HG03354 (cell line): ENCODE measurements at regions not wholly inside any gene's neighbourhood (a gene's known extent, or its start where the extent isn't known, plus 50 kb on each side); places are given as distances from the start of the nearest gene placed in this dataset.
"Not testable (repeated sequence)": the region's sequence is repeated elsewhere in the genome, so short reads cannot be mapped to it uniquely, and the experiment has no call there.

Source experiments
- ATAC-seq: cut with Tn5 transposase; IDR thresholded peaks from one replicate; pipeline ENCODE4 v1.9.1; 2021; ENCODE audit warnings: mild to moderate bottlenecking; ENCODE audit not compliant: unreplicated experiment, poor library complexity, severe bottlenecking

DNA sequence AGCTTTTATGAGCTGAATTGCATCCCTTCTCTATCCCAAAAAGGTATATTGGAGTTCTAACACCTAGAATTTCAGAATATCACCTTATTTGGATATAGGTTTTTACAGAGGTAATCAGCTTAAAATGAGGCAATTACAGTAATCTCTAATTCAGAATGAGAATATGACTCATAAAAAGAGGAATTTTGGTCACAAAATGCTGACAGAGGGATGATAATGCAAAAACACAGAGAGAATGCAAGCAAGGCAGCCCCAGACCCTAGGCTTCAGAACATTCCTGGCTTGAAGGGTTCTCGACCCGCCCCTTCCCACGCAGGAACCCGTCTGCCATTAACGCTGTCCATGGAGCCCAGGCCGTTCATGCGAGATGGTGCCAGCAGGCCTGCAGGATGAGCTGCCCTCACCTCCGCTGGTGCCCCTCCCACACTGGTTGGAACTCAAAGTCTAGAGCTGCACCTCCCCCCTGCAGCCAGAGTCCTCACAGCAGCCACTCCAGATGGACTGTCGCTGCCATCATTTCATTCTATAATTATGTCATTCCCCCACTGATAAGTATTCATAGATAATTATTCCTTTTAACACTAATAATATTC lies 1173.4 kb upstream of the ACO1 start:
- peak; percentile 87 for ATAC-seq

DNA sequence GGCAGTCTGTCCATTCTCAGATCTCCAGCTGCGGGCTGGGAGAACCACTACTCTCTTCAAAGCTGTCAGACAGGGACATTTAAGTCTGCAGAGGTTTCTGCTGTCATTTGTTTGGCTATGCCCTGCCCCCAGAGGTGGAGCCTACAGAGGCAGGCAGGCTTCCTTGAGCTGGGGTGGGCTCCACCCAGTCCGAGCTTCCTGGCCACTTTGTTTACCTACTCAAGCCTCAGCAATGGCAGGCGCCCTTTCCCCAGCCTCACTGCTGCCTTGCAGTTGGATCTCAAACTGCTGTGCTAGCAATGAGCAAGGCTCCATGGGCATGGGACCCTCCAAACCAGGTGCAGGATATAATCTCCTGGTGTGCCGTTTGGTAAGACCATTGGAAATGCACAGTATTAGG lies 1154.5 kb upstream of the ACO1 start:
- not testable (repeated sequence) for ATAC-seq

DNA sequence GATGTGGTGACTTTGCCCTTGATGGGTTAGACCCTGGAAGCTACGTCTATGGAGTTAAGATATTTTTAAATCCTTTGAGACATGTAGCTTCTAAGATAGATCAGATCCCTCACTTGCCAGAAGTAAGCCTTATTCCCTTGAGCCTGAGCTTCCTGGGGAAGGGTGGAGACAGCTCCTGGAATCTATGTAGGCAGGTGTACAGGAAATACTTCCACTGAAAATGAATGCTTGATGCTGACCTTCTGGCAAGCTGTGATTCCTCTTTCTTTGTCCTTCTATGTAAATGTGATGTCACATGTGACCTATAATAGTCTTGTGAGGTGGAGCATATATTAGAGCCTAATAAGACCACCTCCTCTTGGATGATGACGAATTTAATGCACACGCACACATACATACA lies 1152.0 kb upstream of the ACO1 start:
- no peak for ATAC-seq

DNA sequence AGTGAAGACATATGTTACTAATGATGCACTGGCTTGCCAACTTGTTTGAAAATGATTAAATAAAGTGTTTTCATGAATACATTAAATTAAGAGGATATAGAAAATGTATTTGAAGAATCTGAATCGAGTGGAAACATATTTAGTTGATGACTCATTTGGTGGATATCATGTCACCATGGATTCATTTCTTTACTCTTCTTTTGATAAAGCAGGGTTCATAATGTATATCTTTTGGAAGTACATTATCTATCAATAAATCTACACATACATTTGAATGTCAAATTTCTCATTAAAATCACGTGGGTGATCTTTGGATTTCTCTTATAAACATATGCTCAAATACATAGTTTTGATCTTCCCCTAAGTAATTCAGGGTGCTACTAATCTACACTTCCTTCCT lies 1148.1 kb upstream of the ACO1 start:
- ATAC-seq, result no peak

DNA sequence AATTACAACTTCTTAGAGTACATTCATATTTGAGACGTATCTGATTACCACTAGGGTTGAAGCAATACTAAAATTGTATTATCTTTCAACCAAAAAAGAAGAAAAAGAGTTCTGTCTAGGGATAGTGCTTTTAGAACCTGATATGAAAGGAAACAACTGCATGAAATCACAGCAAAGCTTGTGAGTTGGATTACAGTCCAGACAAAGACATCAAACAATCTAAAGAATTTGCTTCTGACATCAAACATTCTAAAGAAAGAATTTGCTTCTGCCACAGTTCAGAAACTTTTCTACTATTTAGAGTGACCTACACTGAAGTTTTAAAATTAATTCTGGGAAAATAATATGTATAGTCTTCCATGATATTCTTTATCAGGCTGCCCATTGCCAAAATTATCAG lies 1141.1 kb upstream of the ACO1 start:
- ATAC-seq, result no peak

DNA sequence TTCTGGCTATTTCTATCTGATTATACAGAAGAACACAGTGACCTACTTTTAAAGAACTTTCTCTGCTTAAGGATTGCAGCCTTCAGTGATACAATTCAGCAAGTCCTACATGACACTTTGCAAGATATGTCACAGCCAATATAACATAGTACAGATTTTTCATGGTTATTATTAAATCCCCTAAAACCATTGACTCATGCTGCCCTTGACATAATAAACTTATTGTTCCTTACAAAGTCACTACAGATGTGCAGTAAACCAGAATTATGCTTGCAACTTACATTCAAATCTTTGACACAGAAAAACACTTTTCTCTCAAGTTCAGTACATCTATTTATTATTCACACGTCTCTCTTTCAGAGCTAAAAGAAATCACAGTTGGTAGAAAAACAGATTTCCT lies 1136.3 kb upstream of the ACO1 start:
- ATAC-seq, result no peak

DNA sequence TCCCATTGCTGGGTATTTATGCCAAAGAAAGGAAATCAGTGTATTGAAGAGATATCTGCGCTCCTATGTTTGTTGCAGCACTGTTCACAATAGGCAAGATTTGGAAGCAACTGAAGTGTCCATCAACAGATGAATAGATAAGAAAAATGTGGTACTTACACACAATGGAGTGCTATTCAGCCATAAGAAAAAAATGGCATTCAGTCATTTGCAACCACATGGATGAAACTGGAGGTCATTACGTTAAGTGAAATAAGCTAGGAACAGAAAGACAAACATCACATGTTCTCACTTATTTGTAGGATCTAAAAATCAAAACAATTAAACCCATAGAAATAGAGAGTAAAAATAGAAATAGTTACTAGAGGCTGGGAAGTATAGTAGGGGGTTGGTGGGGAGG lies 1133.1 kb upstream of the ACO1 start:
- no peak for ATAC-seq

DNA sequence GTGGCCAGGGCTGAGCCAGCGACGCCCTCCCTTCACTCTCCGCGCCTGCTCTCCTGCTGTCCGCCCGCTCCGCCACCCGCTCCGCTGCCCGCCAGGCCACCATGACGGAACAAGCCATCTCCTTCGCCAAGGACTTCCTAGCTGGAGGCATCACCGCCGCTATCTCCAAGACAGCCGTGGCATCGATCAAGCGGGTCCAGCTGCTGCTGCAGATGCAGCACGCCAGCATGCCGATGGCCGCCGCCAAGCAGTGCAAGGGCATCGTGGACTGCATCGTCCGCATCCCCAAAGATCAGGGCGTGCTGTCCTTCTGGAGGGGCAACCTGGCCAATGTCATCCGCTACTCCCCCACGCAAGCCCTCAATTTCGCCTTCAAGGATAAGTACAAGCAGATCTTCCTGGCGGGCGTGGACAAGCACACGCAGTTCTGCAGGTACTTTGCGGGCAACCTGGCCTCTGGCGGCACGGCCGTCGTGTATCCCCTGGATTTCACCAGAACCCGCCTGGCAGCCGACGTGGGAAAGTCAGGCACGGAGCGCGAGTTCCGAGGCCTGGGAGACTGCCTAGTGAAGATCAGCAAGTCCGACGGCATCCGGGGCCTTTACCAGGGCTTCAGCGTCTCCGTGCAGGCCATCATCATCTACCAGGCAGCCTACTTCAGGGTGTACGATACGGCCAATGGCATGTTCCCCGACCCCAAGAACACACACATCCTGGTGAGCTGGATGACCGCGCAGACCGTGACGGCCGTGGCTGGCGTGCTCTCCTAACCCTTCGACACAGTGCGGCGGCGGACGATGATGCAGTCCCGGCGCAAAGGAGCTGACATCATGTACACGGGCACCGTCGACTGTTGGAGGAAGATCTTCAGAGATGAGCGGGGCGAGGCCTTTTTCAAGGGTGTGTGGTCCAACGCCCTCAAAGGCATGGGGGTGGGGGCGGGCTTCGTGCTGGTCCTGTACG lies 1130.4 kb upstream of the ACO1 start:
- ATAC-seq, result no peak

DNA sequence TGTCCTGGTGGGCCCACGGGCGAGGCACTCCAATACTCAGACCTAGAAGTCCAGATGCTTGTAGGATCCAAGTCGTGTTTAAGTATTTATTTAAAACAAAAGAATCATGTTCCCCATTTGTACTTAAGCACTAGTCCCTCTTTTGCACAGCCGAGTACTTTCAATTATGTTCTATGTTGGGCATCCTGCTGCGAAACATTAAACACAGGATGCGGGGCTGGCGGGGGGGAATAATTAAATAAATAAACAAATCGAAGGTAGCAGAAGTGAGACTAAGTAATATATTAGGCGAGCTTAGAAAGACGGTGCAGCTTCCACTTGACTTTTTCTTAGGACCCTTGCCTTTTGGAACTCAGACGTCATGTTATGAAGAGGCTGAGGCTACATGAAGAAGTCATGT lies 1129.2 kb upstream of the ACO1 start:
- no peak for ATAC-seq

DNA sequence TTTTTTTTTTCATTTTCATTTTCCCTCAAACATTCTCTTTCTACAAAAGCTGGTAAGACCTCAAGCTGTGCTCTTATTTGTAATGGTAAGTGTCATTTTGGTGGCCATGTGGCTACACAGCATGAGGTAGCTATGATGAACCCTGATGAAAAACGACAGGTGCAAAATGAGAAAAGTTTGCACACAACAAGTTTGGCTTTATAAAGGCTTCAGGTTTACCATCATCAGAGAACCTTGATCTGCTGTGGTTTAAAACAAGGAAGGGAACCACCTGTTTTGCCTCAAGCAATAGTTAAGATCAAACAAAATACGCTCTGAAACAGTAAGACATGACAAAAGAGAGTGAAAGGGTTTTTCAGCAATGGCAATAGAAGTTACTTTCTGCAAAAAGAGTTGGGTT lies 1124.6 kb upstream of the ACO1 start:
- no peak for ATAC-seq

DNA sequence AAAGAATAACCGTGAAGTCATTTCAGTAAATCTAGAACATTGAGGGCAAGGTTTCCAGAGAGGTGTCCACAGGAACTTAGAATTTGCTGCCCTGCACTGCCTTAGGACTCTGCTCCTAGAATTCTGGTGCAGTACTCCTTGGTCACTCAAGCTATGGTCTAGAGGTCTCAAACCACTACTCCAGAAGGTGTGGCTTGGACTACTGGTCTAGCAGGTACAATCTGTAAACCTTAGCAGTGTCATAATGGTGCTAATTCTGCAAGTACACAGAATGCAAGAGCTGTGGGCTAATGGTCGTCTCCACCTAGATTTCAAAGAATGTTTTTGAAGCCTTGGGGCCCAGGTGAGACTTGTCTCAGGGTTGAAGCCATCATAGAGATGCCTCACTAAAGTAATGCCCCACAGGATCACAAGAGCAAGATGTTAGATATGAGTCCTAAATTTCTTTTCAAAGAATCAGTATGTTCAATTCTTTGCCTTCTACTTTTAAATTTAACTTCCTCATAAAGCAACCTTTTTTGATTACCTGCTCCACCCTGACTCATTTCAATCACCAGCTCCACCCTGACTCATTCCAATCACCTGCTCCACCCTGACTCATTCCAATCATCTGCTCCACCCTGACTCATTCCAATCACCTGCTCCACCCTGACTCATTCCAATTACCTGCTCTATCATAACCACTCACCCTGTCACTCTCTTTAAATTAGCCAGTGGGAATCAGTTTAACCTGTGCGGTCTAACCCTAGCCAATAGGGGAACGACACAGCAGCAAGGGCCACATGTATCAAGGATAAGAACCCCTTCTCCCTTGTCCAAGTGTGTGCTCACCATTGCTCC lies 1111.8 kb upstream of the ACO1 start:
- no peak for ATAC-seq

DNA sequence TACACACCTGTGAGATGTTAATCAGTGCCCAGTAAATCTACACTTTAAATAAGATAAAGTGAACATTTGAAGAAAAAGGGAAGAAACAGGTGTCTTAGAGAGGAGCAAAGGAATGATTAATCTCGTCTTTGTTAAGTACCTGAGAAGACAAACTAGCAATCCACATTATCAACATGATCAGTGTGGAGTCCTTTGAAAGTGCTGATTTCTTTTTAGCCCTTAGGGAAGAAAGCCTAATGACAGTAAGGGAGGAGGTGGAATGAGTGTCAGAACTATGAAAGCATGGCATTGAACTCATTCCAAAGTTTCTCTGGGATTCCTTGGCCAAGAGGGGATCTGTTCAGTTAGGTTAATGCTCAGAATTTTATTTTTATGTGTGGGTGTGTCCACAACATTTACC lies 1109.0 kb upstream of the ACO1 start:
- no peak for ATAC-seq

DNA sequence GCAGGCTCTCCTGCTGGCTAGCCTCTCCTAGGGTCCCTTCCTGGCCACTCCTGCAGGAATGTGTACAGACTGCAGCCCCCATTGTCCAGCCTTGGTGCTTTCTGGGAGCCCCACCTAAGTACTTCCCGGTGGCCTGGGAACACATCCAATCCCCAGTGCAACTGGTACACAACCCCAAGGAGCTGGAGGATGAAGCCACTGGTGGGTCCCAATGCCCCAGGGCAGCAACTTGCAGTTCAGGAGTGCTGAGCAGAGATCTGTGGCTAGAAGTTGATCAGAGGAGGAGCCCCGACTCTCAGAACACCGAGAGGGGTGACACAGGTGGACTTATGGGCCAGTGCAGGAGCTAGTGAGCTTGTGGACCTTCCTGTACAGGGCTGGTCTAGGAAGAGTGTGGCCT lies 1093.7 kb upstream of the ACO1 start:
- ATAC-seq, result no peak

DNA sequence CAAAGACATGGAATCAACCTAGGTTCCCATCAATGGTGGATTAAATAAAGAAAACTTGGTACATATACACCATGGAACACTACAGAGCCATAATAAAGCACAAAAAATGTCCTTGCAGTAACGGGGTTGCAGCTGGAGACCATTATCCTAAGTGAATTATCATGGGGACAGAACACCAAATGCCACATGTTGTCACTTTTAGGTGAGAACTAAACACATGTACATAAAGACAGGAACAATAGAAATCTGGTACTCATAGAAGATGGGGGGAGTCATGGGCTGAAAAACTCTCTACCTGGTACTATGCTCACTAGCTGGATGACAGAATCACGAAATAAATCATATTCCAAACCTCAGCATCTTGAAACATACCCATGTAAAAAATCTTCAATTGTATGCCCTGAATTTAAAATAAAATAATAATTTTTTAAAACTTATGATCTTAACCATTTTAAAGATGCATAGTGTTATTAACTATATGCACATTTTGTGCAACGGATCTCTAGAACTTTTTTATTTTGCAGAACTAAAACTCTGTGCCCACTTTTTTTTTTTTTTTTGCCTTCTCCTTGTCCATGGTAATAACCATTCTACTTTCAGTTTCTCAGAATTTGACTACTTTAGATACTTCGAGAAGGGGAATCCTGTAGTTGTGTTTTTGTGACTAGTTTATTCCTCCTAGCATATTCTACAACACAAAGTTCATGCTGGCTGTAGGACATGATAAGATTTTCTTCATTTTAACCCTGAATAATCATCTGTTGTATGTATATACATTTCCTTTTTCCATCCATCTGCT lies 1081.6 kb upstream of the ACO1 start:
- ATAC-seq, result peak; percentile 61

DNA sequence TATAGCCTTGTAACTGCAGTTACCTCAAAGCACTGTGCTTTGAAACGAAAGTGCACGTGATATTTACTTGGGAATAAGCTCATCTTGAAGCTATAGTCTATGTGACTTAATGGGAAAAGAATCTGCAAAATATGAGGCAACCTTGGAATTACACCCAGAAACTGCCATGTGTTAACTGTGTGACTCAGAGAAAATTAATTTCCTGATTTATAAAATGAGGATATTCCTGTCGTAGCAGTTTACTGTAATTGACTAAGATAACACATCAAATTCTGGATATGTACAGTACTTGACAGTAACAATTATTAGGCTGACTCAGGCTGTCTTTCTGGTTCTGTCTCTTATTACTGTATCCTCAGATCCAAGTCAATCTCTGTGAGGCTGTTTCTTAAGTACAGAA lies 1079.9 kb upstream of the ACO1 start:
- ATAC-seq, result no peak

DNA sequence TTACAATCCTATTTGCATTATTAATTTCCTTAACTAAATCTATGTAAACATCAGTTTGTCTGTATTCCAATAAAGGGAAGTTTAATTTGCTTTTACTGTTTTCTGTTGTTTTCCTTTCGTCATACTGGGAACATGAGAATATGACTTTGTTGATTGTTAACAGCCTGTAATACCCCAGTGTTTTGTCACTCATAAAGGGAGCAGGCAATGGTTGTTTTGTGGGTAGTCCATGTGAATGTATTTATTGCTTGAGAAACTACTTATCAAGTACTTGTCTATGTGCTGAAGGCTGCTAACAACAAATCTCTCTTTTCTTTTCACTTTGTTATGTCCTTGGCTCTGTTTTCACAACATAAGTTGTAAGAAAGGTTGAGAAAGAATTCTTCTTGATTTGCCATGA lies 1070.2 kb upstream of the ACO1 start:
- ATAC-seq, result no peak

DNA sequence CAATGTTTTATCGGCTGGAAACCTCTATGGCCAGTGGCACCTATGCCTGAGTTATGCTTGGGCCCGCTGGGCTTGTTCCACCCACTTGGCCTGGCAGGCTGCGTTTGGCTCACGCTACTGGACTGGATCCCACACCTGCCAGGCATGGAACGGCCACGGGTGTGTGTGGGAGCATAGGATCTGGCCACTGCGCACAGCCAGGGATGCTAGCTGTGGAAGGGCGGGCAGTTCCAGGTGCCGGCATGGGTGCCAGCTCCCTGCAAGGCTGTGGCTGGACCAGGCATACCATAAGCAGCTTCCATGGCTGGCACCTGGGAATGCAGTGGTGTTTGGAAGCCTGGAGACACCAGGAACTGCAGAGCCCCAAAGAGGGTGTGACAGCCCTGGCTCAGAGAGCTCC lies 1063.9 kb upstream of the ACO1 start:
- ATAC-seq, result no peak

DNA sequence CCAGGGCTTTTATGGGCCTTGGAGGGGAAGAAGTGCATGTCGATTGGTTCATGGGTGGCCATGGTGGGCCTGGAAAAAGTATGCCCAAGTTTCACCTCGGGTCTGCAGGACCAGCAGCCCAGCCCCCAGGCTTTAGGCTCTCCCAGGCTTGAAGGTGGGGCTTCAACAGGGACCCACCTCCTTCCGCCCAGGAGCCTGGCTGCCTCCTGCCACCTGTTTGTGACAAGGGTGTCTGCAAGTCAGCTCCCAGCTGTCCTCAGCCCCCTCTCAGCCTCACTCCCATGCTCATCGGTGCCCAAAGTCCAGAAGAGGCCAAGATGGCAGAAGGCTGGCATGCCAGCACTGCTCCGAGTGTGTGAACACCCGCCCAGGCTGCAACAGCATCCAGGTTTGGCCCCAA lies 1063.2 kb upstream of the ACO1 start:
- no peak for ATAC-seq

DNA sequence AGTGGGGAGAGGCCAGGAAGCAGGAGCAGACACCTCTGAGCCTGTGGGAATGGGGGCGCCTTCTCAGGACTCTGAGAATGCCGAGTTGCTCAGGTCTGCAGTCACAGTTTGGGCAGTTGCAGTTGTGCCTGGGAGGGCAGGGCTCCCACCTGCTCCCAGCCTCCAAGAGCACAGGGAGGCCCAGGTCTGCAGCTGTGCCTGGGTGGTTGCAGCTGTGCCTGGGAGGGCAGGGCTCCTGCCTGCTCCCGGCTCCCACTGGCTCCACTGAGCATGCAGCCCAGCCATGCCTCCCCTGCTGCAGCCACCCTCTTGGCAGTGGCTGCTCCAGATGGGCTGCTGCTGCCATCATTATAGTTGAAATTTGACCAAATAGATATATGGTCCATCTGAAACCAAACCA lies 1062.8 kb upstream of the ACO1 start:
- no peak for ATAC-seq
